SK-N-MC (cell line): ENCODE measurements at regions not wholly inside any gene's neighbourhood (a gene's known extent, or its start where the extent isn't known, plus 50 kb on each side); places are given as distances from the start of the nearest gene placed in this dataset.

Experiments used
- FOXP2 ChIP-seq: optimal IDR thresholded peaks from 2 replicates; pipeline ENCODE3; 2011; ENCODE audit warnings: mild to moderate bottlenecking, moderate library complexity; ENCODE audit not compliant: insufficient read depth; ENCODE audit errors: extremely low read length, control extremely low read depth
- POLR2AphosphoS5 ChIP-seq: IDR thresholded peaks from 2 replicates; pipeline ENCODE4 v1.6.1; 2012; ENCODE audit warnings: mild to moderate bottlenecking, low read depth, low read length, borderline replicate concordance

GRCh38 chr2:150137338-150138069, 350.0 kb downstream of the RND3 start:
- TF ChIP-seq POLR2AphosphoS5 (no peak), FOXP2 (no peak)
